ENCODE measurements at regions not wholly inside any gene's neighbourhood (a gene's known extent, or its start where the extent isn't known, plus 50 kb on each side); places are given as distances from the start of the nearest gene placed in this dataset.

- DNase-seq (ENCODE audit: low read depth), result no peak
- H3K4me3 ChIP-seq (ENCODE audit: low read depth, low read length), result no peak overlapping the region
- no peak for TF ChIP-seq CTCF (IDR thresholded peaks at IDR 0.05; ENCODE audit: low read depth, low read length, missing control alignments)
These were observed 857.0 kb downstream of the SI start for GRCh38 chr3:164221297-164221696.

DNA sequence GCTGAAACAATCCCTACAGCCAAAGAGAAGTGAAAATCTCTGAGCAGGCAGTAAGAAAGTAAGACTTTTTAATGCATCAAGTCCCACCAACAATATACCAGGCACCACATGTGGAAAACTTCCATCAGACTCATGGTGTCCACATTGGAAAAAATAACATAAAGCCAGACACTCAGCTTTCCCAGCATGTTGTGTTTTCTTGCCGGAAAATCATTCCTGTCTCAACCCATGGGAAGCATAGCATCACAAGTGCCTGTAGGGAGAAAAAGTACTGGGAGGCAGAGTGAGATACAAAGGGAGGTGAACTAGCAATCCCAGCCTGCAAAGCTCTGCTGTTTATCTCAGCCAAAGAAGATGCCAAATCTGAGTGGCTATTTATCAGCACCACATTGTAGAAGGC lies 868.9 kb downstream of the SI start:
- no peak for TF ChIP-seq CTCF (IDR thresholded peaks at IDR 0.05; ENCODE audit: low read depth, low read length, missing control alignments)
- DNase-seq (ENCODE audit: low read depth), result no peak

DNA sequence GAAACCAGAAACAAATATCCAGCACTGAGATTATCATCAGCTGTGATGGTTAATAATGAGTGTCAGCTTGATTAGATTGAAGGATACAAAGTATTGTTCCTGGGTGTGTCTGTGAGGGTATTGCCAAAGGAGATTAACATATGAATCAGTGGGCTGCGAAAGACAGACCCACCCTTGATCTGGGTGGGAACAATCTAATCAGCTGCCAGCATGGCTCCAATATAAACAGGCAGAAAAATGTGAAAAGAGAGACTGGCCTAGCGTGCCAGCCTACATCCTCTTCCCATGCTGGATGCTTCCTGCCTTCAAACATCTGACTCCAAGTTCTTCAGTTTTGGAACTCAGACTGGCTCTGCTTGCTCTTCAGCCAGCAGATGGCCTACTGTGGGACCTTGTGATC lies 869.5 kb downstream of the SI start:
- DNase-seq (ENCODE audit: low read depth), result no peak
- TF ChIP-seq CTCF (IDR thresholded peaks at IDR 0.05; ENCODE audit: low read depth, low read length, missing control alignments), result no peak

More for the DNA sequence above, 868.9 kb downstream of the SI start:
- H3K4me3 ChIP-seq (ENCODE audit: low read depth, low read length), result no peak overlapping the region

GRCh38 chr3:164208048-164208447 lies 870.2 kb downstream of the SI start:
- DNase-seq (ENCODE audit: low read depth), result no peak
- H3K4me3 ChIP-seq (ENCODE audit: low read depth, low read length), result no peak overlapping the region
- no peak for TF ChIP-seq CTCF (IDR thresholded peaks at IDR 0.05; ENCODE audit: low read depth, low read length, missing control alignments)

More for the DNA sequence above, 869.5 kb downstream of the SI start:
- H3K4me3 ChIP-seq (ENCODE audit: low read depth, low read length), result no peak overlapping the region

DNA sequence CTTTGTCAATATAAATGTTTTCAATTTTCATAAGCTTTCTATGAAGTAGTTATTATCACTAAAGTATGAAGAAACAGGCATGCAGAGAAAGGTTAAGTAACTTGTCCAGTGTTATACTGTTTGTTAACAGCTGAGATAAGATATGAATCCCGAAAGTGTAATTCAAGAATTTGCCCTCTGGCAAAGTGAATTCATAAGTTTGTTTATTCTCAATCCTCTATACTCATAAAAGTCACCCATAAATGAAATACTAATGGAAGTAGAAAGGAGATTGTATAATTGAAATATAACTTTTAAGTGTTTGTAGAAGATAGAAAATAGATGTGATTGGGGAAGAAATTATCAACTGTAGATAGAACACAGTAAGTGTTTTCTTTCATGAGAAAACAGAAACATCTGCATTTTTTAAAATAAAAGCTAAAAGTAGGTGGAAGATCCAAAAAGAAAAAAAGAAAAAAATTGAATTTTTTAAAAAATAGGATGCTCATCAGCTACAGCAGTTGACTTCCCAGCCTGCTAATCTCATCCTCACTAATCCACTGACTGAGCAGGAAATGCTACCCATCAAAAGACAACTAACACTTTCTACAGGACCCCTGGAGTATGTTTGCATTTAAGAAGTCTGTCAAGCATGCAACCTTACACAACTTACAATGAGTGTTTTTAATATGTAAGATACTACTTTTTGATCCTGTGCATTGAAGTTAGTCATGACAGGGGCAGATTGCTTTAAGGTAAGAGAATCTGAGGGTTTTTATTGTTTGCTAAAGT lies 878.1 kb downstream of the SI start:
- no peak overlapping the region for H3K4me3 ChIP-seq (ENCODE audit: low read depth, low read length)
- no peak for DNase-seq (ENCODE audit: low read depth)
- no peak for TF ChIP-seq CTCF (IDR thresholded peaks at IDR 0.05; ENCODE audit: low read depth, low read length, missing control alignments)

DNA sequence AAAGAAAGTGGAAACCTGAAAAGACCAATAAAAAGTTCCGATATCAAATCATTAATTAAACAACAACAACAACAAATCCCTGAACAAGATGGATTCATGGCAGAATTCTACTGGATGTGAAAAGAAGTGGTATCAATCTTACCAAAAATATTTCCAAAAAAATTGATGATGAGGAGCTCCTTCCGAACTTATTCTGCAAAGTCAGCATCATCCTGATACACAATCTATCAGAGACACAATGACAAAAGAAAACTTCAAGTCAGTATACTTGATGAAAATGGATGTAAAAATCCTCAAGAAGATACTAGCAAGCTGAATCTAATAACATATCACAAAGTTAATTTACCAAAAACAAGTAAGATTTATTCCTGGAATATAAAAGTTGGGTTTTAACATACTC lies 881.8 kb downstream of the SI start:
- DNase-seq (ENCODE audit: low read depth), result no peak
- no peak for TF ChIP-seq CTCF (IDR thresholded peaks at IDR 0.05; ENCODE audit: low read depth, low read length, missing control alignments)
- H3K4me3 ChIP-seq (ENCODE audit: low read depth, low read length), result no peak overlapping the region

DNA sequence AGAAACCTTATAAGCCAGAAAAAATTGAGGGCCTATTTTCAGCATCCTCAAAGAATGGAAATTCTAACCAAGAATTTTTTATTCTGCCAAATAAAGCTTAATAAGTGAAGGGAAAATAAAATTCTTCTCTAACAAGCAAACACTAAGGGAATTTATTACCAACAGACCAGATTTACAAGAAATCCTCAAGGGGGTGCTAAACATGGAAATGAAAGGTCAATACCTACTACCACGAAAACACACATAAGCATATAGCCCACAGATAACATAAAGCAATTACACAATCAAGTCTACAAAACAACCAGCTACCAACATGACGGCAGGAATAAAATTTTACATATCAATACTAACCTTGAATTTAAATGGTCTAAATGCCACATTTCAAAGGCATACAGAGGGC lies 883.5 kb downstream of the SI start:
- no peak for DNase-seq (ENCODE audit: low read depth)
- TF ChIP-seq CTCF (IDR thresholded peaks at IDR 0.05; ENCODE audit: low read depth, low read length, missing control alignments), result no peak
- H3K4me3 ChIP-seq (ENCODE audit: low read depth, low read length), result no peak overlapping the region

Measured in GM12864 (cell line).